Adrenal gland (tissue), 9 donors: ENCODE measurements at regions not wholly inside any gene's neighbourhood (a gene's known extent, or its start where the extent isn't known, plus 50 kb on each side); places are given as distances from the start of the nearest gene placed in this dataset.
A peak's percentile ranks its signal among the peaks of the same experiment; 100 is the strongest.

Experiments
- DNase-seq, 7 donors: peaks; one replicate each; pipeline ENCODE4 v3.0.0-alpha.2; 2019 to 2020
- H3K27ac ChIP-seq, 5 donors: fragments of 200-600 bp; sonication (generic) in 4 of 5; 1 replicate in 3 of 5; 2 replicates in 2 of 5; pipeline versions ENCODE4 v1.5.1 to v1.8.0; 2016 to 2020; ENCODE audit warnings: mild to moderate bottlenecking in 1 of 5
- H3K27me3 ChIP-seq: fragments of 200-600 bp; 2 replicates; pipeline ENCODE4 v1.8.0; 2021
- H3K36me3 ChIP-seq, 2 donors: fragments of 200-600 bp; replicated peaks in 1 of 2; 1 replicate in 1 of 2; 2 replicates in 1 of 2; pipeline versions ENCODE4 v1.5.1 to v1.8.0; 2018 to 2022
- H3K4me1 ChIP-seq, 2 donors: fragments of 200-600 bp; replicated peaks in 1 of 2; 1 replicate in 1 of 2; 2 replicates in 1 of 2; pipeline versions ENCODE4 v1.5.1 to v1.8.0; 2018 to 2021
- H3K4me3 ChIP-seq, 4 donors: fragments of 200-600 bp; sonication (generic) in 3 of 4; one replicate each; pipeline ENCODE4 v1.5.1; 2016 to 2018
- H3K9me3 ChIP-seq, 3 donors: fragments of 200-600 bp; sonication (generic) in 1 of 3; replicated peaks in 1 of 3; 1 replicate in 2 of 3; 2 replicates in 1 of 3; pipeline versions ENCODE4 v1.5.1 to v1.8.0; 2016 to 2021
- CTCF ChIP-seq, 6 experiments: fragments of 450-650 bp in 4 of 6; fragments of 200-600 bp in 2 of 6; sonication (generic) in 1 of 6; IDR thresholded peaks; 1 replicate in 5 of 6; 2 replicates in 1 of 6; pipeline versions ENCODE4 v1.5.1 to v1.8.0; 2016 to 2021; ENCODE audit warnings: antibody characterized with exemption in 6 of 6, mild to moderate bottlenecking in 2 of 6, moderate library complexity in 1 of 6
- POLR2A ChIP-seq, 2 donors: fragments of 450-650 bp; IDR thresholded peaks; one replicate each; pipeline ENCODE4 v1.6.1; 2017; ENCODE audit warnings: antibody characterized with exemption in 2 of 2, mild to moderate bottlenecking in 2 of 2, moderate library complexity in 1 of 2
- WGBS, 4 donors: extraction: QIAGEN DNeasy Blood & Tissue Kit in 2 of 4; methylation state at CpG; one replicate each; pipeline versions ENCODE4 v1.1.5 to v1.1.7; 2013 to 2017; 5-methylcytosine and 5-hydroxymethylcytosine counted together
- intact Hi-C, 2 donors: fragments of 100-400 bp; cut with DNase I; formaldehyde crosslinking; loops; one replicate each; pipeline versions ENCODE4 v1.14.1 to v1.15.0; 2022 to 2023
- donor health status: healthy with polysubstance abuse.
- donor health status: Bipolar disorder and iron deficiency.
- donor health status: DM: yes; HTN: yes; CAD: no.
- donor health status: DM: no; HTN: no; CAD: no.
- donor health status: DM: no; HTN: no; CAD: no.

GRCh38 chr10:31739146-31739545, 189.5 kb downstream of the ARHGAP12 start:
- H3K27ac ChIP-seq, result peak overlapping the region in 1 of 5 donors; percentile 48
- DNase-seq, result no peak
- no peak for TF ChIP-seq CTCF (IDR thresholded peaks at IDR 0.05)
- no peak for TF ChIP-seq POLR2A (IDR thresholded peaks at IDR 0.05)
- H3K4me3 ChIP-seq, result no peak overlapping the region
- no peaks in the 10 kb centered on the region for H3K36me3 ChIP-seq
- H3K27me3 ChIP-seq, result no peaks in the 10 kb centered on the region
- H3K4me1 ChIP-seq, result no peaks in the 10 kb centered on the region
- WGBS, 4 donors, result 63 to 91% (median 80%) methylated on average over 2 of the region's 2 CpGs
- intact Hi-C loops, result no loop called here
- no peaks in the 10 kb centered on the region for H3K9me3 ChIP-seq

GRCh38 chr10:31731711-31732110, 196.9 kb downstream of the ARHGAP12 start:
- intact Hi-C loops, result no loop called here
- Histone ChIP-seq H3K9me3 (no peaks in the 10 kb centered on the region), H3K27me3 (no peaks in the 10 kb centered on the region), H3K36me3 (no peaks in the 10 kb centered on the region), H3K27ac (no peak overlapping the region), H3K4me1 (no peaks in the 10 kb centered on the region), H3K4me3 (no peak overlapping the region)
- DNase-seq, result no peak
- WGBS, 4 donors, result 77 to 94% (median 82%) methylated on average over 1 of the region's 1 CpG
- TF ChIP-seq CTCF (IDR thresholded peaks at IDR 0.05) (no peak), POLR2A (IDR thresholded peaks at IDR 0.05) (no peak)

GRCh38 chr10:31730776-31731175, 197.9 kb downstream of the ARHGAP12 start:
- Histone ChIP-seq H3K4me1 (no peaks in the 10 kb centered on the region), H3K4me3 (no peak overlapping the region), H3K27me3 (no peaks in the 10 kb centered on the region), H3K36me3 (no peaks in the 10 kb centered on the region), H3K27ac (no peak overlapping the region), H3K9me3 (no peaks in the 10 kb centered on the region)
- 88 to 96% (median 88%) methylated on average over 3 of the region's 3 CpGs for WGBS, 4 donors
- no peak for DNase-seq
- TF ChIP-seq CTCF (IDR thresholded peaks at IDR 0.05) (no peak), POLR2A (IDR thresholded peaks at IDR 0.05) (no peak)
- intact Hi-C loops, result no loop called here

GRCh38 chr10:31728698-31729224, 199.9 kb downstream of the ARHGAP12 start:
- intact Hi-C loops, result no loop called here
- Histone ChIP-seq H3K27me3 (no peaks in the 10 kb centered on the region), H3K4me1 (peaks cover 0 to under 1% of the 10 kb centered on the region in 2 donors), H3K27ac (no peak overlapping the region), H3K36me3 (no peaks in the 10 kb centered on the region), H3K4me3 (no peak overlapping the region), H3K9me3 (no peaks in the 10 kb centered on the region)
- DNase-seq, result no peak
- TF ChIP-seq POLR2A (IDR thresholded peaks at IDR 0.05) (no peak), CTCF (IDR thresholded peaks at IDR 0.05) (no peak)
- WGBS, 4 donors, result 72 to 86% (median 77%) methylated on average over 2 of the region's 2 CpGs
